C4-2B (cell line): ENCODE measurements at regions not wholly inside any gene's neighbourhood (a gene's known extent, or its start where the extent isn't known, plus 50 kb on each side); places are given as distances from the start of the nearest gene placed in this dataset.

Experiments used
- H3K27ac ChIP-seq: fragments of 450-650 bp; 2 replicates; pipeline ENCODE4 v1.5.1; 2017
- ZFX ChIP-seq: fragments of 450-650 bp; IDR thresholded peaks from 2 replicates; pipeline ENCODE4 v1.6.1; 2017
- TF ChIP-seq, protein P1 (sequence below): fragments of 450-650 bp; conservative IDR thresholded peaks from 2 replicates; pipeline ENCODE4 v1.5.1; 2017; ENCODE audit warnings: mild to moderate bottlenecking

DNA sequence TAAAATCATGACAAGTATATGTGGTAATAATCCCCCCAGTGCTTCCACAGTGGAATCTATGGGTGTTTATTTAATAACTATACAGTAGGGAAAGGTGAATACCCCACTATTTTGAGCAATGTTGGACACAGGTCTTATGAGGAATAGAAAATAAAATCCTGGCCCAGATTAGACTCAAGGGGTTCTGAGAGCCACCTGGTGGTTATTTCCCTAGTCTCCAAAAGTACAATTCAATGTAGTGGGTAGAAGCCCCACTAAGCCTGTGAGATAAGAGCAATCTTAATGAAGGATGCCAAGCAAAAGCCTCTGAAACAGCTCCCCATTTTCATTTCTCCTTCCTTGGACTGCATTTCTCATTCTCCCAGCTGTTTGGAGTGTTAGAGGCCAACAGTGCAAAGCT, 328.2 kb upstream of the NR3C2 start:
- no peak overlapping the region for H3K27ac ChIP-seq
- TF ChIP-seq, protein P1, sequence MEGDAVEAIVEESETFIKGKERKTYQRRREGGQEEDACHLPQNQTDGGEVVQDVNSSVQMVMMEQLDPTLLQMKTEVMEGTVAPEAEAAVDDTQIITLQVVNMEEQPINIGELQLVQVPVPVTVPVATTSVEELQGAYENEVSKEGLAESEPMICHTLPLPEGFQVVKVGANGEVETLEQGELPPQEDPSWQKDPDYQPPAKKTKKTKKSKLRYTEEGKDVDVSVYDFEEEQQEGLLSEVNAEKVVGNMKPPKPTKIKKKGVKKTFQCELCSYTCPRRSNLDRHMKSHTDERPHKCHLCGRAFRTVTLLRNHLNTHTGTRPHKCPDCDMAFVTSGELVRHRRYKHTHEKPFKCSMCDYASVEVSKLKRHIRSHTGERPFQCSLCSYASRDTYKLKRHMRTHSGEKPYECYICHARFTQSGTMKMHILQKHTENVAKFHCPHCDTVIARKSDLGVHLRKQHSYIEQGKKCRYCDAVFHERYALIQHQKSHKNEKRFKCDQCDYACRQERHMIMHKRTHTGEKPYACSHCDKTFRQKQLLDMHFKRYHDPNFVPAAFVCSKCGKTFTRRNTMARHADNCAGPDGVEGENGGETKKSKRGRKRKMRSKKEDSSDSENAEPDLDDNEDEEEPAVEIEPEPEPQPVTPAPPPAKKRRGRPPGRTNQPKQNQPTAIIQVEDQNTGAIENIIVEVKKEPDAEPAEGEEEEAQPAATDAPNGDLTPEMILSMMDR = peak; percentile 21
- no peak for TF ChIP-seq ZFX

DNA sequence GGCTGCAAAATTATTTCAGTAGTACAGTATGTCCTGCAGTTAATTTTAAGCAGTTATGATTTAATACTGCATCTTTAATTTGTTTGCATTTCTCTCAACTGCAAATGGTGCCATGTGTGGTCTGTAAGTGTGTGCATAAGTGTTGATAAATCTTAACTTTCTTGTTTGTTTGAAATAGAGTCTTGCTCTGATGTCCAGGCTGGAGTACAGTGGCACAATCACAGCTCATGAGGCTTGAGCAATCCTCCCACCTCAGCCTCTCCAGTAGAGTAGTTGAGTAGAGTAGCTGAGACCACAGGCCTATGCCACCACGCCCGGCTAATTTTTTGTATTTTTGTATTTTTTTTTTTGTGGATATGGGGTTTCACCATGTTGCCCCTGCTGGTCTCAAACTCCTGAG, 322.5 kb upstream of the NR3C2 start:
- TF ChIP-seq, protein P1 = no peak
- no peak for TF ChIP-seq ZFX
- H3K27ac ChIP-seq = no peak overlapping the region

DNA sequence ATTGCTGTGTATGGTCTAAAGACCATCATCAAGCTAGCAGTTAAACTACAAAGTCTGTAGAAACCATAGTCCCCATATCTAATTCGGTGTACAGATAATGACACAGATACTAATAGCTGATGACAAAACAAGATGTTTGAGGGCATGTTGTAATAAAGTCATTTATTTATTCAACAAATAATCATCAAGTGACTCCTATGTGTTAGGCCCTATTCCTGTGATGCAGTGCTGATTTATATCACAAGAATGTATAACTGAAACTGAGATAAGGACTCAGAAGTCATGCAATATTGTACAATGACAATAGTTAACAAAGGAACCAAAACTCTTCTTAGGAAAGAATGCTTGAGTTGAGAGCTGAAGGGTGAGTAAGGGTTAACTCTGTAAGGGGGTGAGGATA, 315.0 kb upstream of the NR3C2 start:
- TF ChIP-seq, protein P1 = no peak
- no peak for TF ChIP-seq ZFX

DNA sequence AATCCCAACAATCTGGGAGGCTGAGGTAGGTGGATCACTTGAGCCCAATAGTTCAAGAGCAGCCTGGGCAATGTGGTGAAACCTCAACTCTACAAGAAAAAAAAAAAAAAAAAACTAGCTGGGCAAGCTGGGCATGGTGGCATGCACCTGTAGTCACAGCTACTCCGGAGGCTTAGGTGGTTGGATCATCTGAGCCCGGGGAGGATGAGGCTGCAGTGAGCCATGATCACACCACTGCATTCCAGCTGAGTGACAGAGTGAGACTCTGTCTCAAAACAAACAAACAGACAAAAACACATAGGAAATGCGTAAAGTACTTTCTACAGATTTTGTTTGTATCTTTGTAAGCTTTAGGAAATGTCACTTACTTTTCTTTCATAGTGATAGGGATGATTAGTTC, 307.2 kb upstream of the NR3C2 start:
- no peak overlapping the region for H3K27ac ChIP-seq
- TF ChIP-seq, protein P1 = no peak
- TF ChIP-seq ZFX = no peak

More for the DNA sequence above, 315.0 kb upstream of the NR3C2 start:
- no peak overlapping the region for H3K27ac ChIP-seq

DNA sequence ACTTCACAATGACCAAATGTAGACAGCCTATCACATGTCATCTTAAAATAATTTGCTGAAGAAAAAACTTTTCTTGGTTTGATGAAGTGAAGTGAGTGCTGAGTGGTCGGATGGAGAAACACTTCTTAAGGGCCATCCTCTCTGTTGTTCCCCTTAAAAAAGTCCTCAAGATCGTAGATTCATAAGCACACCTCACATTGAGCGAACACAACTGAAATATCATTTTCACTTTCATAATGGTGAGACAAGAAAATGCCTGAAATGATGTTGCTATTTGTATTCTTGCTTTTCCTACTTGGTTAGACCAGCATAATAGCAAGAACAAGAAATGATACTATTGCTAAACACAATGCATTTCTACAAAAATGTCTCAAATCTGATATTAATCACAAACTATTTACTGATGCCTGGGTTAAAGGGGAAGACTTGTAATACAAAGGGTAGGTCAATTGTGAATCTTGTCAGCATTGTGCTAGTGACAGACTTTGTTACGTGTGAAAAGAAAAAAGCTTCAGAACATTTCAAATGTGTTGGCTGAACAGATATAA, 305.6 kb upstream of the NR3C2 start:
- no peak overlapping the region for H3K27ac ChIP-seq
- TF ChIP-seq, protein P1 = no peak
- TF ChIP-seq ZFX = no peak

DNA sequence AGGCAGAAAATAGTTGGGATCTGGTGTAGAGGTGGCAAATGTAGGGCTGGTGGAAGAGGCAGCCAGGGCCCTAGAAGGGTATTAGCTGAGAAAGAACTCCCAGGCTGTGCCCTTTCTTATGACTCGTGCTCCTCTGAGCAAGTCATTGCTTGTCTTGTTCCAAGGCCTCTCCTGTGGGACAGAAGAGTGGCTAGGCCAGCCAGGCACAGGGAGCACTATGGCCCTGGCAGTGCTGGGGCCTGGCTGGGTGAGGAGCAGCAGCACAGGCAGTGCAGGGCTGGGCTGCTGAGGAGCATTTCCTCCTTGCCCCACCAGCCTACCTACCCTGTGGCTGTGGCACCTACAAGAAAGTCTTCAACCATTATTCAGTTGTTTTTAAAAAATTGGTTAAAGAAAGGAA, 298.5 kb upstream of the NR3C2 start:
- H3K27ac ChIP-seq = no peak overlapping the region
- no peak for TF ChIP-seq ZFX

DNA sequence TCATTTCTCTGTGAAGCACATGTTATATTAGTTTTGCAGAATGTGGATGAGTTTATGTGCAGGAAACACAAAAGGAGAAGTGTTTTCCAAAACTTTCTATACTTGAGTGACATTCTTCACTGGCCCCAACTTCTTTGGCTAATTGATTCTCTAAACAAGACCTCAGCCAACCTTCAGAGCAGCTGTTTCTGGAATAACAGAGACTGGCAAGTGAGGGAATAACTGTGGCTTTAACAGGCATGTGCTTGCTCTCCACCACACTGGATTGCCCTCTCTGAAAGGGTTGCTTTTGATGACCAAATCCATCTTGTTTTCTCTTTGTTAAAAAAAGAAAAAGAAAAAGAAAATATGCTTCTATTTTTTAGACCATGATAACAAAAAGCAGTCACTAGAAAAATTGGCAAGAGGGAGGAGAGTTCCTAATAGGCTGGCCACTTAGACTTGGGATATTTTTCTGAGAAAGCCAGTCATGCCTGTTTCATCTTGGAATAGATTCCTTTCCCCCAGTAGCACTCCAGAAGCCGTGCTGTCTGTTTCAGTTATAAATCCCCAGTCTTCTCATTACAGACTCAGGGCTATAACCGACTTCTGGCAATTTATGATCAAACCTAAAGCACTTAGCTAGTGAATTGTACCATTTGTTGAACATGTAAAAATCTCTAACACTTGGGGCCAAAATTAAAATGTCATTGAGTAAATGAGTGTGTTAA, 295.0 kb upstream of the NR3C2 start:
- TF ChIP-seq, protein P1 = no peak
- no peak for TF ChIP-seq ZFX
- H3K27ac ChIP-seq = no peak overlapping the region
